Astrocyte (in vitro differentiated cells and primary cell): ENCODE measurements at regions not wholly inside any gene's neighbourhood (a gene's known extent, or its start where the extent isn't known, plus 50 kb on each side); places are given as distances from the start of the nearest gene placed in this dataset.

Experiments used
- CTCF ChIP-seq: IDR thresholded peaks from 2 replicates; pipeline ENCODE4 v1.5.1; 2011; ENCODE audit warnings: low read depth, mild to moderate bottlenecking, inconsistent platforms, low read length, moderate library complexity; ENCODE audit not compliant: insufficient read depth
- EZH2 ChIP-seq: IDR thresholded peaks from 2 replicates; pipeline ENCODE4 v1.6.1; 2012; ENCODE audit warnings: mild to moderate bottlenecking, low read length, inconsistent platforms; ENCODE audit not compliant: insufficient read depth

GRCh38 chr4:163666332-163666873, 171.9 kb downstream of the TMA16 start:
- TF ChIP-seq CTCF (no peak), EZH2 (no peak)
